Suprapubic skin (tissue), 4 donors: ENCODE measurements at regions not wholly inside any gene's neighbourhood (a gene's known extent, or its start where the extent isn't known, plus 50 kb on each side); places are given as distances from the start of the nearest gene placed in this dataset.

Experiments
- EP300 ChIP-seq: sonication (generic); formaldehyde crosslinking; IDR thresholded peaks from one replicate; pipeline ENCODE4 v1.6.1; 2017; ENCODE audit warnings: antibody characterized with exemption
- POLR2A ChIP-seq, 2 donors: fragments of 450-650 bp; IDR thresholded peaks; one replicate each; pipeline ENCODE4 v1.6.1; 2017; ENCODE audit warnings: antibody characterized with exemption in 2 of 2, mild to moderate bottlenecking in 2 of 2, moderate library complexity in 2 of 2
- POLR2AphosphoS5 ChIP-seq, 3 donors: sonication (generic); formaldehyde crosslinking; IDR thresholded peaks; one replicate each; pipeline ENCODE4 v1.6.1; 2017; ENCODE audit warnings: antibody characterized with exemption in 3 of 3

DNA sequence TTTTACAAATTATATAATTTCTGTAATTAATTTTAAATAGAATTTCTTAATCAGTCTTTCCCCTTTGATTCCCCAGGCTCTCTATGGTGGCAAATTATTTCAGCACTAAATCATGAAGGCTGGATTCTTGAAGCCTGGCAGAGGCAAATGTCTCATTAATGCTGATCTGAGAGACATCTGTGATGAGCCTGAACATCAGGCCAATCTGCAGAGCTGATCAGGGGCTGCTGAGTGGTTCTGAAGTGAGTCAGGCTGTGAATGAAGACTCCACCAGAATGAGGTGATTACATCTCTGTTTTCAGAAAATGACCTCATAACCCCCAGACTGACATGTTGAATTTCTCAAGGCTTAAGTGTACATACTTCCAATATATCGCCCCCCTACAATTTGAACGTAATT is 124.2 kb upstream of the MIS18BP1 start:
- TF ChIP-seq POLR2A (IDR thresholded peaks at IDR 0.05) (no peak), EP300 (no peak), POLR2AphosphoS5 (IDR thresholded peaks at IDR 0.05) (no peak)
